ENCODE measurements at regions not wholly inside any gene's neighbourhood (a gene's known extent, or its start where the extent isn't known, plus 50 kb on each side); places are given as distances from the start of the nearest gene placed in this dataset.

GRCh38 chr1:227416156-227416830 lies 98.0 kb upstream of the CDC42BPA start:
- TF ChIP-seq CTCF (IDR thresholded peaks at IDR 0.05; ENCODE audit: low read depth, low read length) (no peak), EZH2phosphoT487 (IDR thresholded peaks at IDR 0.05; ENCODE audit: low read depth) (no peak)
